DND-41 (cell line): ENCODE measurements at regions not wholly inside any gene's neighbourhood (a gene's known extent, or its start where the extent isn't known, plus 50 kb on each side); places are given as distances from the start of the nearest gene placed in this dataset.

ENCODE experiments used
- EZH2 ChIP-seq: IDR thresholded peaks from 3 replicates; pipeline ENCODE4 v1.6.1; 2012; ENCODE audit warnings: borderline replicate concordance, low read depth, mild to moderate bottlenecking, moderate library complexity, low read length, inconsistent platforms; ENCODE audit not compliant: severe bottlenecking
- TF ChIP-seq, protein P1 (sequence below): IDR thresholded peaks from 2 replicates; pipeline ENCODE4 v1.5.1; 2012; ENCODE audit warnings: borderline replicate concordance, low read length, moderate library complexity, mild to moderate bottlenecking; ENCODE audit not compliant: poor library complexity, severe bottlenecking; ENCODE audit errors: extremely low read depth

GRCh38 chr5:126104951-126105350 lies 318.3 kb upstream of the GRAMD2B start:
- TF ChIP-seq, protein P1, sequence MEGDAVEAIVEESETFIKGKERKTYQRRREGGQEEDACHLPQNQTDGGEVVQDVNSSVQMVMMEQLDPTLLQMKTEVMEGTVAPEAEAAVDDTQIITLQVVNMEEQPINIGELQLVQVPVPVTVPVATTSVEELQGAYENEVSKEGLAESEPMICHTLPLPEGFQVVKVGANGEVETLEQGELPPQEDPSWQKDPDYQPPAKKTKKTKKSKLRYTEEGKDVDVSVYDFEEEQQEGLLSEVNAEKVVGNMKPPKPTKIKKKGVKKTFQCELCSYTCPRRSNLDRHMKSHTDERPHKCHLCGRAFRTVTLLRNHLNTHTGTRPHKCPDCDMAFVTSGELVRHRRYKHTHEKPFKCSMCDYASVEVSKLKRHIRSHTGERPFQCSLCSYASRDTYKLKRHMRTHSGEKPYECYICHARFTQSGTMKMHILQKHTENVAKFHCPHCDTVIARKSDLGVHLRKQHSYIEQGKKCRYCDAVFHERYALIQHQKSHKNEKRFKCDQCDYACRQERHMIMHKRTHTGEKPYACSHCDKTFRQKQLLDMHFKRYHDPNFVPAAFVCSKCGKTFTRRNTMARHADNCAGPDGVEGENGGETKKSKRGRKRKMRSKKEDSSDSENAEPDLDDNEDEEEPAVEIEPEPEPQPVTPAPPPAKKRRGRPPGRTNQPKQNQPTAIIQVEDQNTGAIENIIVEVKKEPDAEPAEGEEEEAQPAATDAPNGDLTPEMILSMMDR, result no peak
- no peak for TF ChIP-seq EZH2
